Coronary artery (tissue), 2 donors: ENCODE measurements at regions not wholly inside any gene's neighbourhood (a gene's known extent, or its start where the extent isn't known, plus 50 kb on each side); places are given as distances from the start of the nearest gene placed in this dataset.

Experiments used
- DNase-seq: peaks from one replicate; pipeline ENCODE4 v3.0.0-alpha.2; 2017; ENCODE audit warnings: low spot score
- H3K27ac ChIP-seq, 2 donors: fragments of 200-600 bp; sonication (generic); one replicate each; pipeline ENCODE4 v1.5.1; 2016 to 2019
- H3K4me3 ChIP-seq: fragments of 200-600 bp; sonication (generic); 2 replicates; pipeline ENCODE4 v1.5.1; 2016; ENCODE audit warnings: mild to moderate bottlenecking, moderate library complexity
- TF ChIP-seq, protein P1 (sequence below): fragments of 200-600 bp; sonication (generic); IDR thresholded peaks from one replicate; pipeline ENCODE4 v1.5.1; 2019; ENCODE audit warnings: antibody characterized with exemption

DNA sequence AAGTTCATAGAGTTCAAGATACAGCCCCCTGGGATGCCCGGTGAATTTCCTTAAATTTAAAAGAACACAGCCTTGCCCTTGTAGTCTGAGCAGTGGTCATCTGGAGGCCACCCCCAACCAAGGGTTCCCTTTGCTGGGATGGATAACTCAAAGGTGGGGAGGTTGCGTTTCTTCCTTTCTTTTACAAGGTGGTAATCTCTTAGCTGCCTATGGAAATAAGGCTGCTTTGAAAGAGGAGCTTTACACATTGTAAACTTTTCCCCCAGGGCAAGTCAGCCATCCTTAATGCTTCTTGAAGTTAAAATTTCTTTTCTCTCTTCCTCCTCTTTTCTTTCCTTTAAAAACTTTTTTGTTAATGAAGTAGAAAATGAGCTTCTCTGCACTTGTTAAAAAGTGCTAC lies 71.2 kb upstream of the PRDM1 start:
- Histone ChIP-seq H3K27ac (no peak overlapping the region), H3K4me3 (no peak overlapping the region)
- TF ChIP-seq, protein P1, sequence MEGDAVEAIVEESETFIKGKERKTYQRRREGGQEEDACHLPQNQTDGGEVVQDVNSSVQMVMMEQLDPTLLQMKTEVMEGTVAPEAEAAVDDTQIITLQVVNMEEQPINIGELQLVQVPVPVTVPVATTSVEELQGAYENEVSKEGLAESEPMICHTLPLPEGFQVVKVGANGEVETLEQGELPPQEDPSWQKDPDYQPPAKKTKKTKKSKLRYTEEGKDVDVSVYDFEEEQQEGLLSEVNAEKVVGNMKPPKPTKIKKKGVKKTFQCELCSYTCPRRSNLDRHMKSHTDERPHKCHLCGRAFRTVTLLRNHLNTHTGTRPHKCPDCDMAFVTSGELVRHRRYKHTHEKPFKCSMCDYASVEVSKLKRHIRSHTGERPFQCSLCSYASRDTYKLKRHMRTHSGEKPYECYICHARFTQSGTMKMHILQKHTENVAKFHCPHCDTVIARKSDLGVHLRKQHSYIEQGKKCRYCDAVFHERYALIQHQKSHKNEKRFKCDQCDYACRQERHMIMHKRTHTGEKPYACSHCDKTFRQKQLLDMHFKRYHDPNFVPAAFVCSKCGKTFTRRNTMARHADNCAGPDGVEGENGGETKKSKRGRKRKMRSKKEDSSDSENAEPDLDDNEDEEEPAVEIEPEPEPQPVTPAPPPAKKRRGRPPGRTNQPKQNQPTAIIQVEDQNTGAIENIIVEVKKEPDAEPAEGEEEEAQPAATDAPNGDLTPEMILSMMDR: no peak
- no peak for DNase-seq

DNA sequence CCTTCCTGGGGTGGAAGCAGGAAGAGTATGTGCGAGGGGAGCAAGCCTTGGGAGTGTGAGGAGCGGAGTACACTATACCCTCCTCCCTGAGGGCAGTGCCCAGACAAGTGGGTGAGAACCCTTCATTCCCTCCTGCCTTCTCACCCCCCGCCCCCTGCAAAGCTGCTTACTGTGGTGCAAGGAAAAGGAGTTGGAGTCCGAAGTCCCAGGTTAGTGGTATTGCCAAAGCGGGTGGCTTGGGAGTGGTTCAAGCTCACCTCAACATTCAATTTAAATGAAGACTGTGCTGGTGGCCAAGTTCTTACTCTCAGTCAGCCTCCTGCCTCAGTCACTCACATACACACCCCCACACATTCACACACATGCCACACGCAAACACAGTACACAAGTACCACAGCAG lies 74.7 kb upstream of the PRDM1 start:
- H3K27ac ChIP-seq: no peak overlapping the region
- DNase-seq: no peak
- H3K4me3 ChIP-seq: no peak overlapping the region
- TF ChIP-seq, protein P1: no peak

DNA sequence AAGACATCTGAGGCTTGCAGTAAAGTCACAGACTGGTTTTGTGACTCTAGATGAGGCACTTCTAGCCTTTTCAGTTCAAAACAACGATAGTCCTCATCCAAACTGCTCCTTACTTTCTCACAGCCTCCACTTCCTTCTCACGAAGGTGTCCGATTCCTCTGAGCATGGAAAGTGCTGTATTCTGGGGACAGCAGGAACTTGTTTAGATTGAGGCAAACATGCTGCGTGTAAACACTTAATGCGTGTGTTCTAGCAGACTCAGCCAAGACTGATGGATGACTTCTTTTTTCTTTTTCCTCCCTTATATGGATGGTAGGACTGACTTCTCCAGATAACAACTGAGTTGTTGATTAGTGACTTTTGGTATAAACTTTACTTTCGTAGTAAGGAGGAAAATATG lies 80.2 kb upstream of the PRDM1 start:
- DNase-seq: no peak
- Histone ChIP-seq H3K27ac (no peak overlapping the region), H3K4me3 (no peak overlapping the region)
- TF ChIP-seq, protein P1: no peak

DNA sequence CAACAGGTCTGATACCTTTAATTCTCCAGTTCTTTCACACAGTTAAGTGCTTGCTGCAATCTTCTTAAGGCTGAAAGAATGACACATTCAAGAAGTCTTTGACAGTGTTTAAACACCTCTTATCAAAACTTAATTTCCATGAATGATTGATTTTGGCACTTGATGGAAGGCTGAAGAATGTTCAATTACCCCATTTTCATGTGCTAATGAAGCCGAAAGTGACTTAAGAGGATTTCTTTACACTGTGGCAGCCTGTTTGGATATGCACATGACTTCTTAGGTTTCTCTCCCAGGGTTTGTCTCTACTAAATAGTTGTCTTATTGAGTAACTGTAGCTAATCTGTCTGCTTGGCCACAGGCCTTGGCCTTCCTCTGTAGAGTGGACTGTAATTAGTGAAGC lies 81.1 kb upstream of the PRDM1 start:
- Histone ChIP-seq H3K4me3 (no peak overlapping the region), H3K27ac (no peak overlapping the region)
- no peak for DNase-seq
- TF ChIP-seq, protein P1: no peak

DNA sequence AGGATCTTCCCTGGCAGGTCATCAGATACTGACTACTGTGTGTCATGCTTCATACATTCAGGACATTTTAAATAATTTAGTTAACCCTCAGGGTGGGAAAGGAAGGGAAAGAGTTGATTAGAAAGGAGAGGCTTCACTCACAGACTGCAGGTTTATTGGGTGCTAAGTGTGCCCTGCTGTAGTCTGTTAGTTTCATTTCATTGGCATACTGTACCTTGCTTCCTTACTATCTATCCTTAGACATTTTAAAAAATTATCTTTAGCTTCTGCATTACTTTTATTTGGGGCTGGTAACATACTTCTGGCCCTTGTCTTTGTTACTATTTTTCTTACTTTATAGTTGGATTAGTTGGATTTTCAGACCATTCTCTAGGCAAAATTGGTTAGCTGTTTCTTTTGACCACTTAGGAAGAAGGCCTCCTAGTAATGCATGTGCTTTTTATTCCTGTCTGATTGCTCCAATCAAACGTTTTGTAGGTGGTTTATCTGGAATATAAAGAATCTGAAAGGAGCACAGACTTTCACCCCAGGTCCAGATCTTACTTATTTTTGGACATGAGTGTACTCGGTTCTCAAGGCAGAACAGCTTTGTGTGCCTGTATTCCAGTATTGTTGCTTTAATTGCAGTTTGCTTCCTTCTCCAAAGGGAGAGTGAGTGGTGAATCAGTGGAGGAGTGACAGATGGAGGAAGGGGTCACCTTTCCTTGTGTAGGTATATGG lies 82.7 kb upstream of the PRDM1 start:
- TF ChIP-seq, protein P1: no peak
- no peak for DNase-seq
- Histone ChIP-seq H3K4me3 (no peak overlapping the region), H3K27ac (no peak overlapping the region)

DNA sequence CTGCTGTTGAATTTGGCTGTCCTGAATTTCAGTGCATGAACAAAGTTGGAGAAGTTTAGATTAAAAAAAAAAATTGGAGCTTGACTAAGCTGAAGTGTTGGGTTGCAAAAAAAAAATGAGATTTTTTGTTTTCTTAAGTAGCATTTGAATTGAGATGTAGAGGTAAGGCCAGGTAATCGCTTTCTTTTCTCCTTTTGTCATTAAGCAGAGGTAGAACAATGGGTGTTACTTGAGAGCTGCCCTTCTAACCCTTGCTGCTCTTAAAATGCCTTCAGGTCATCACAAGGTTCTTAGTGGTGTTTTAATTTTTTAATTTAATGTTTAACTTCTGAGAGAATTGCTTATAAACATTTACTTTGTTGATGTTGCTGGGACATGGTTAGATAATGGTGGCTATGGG lies 84.1 kb upstream of the PRDM1 start:
- Histone ChIP-seq H3K27ac (no peak overlapping the region), H3K4me3 (no peak overlapping the region)
- DNase-seq: no peak
- TF ChIP-seq, protein P1: no peak

DNA sequence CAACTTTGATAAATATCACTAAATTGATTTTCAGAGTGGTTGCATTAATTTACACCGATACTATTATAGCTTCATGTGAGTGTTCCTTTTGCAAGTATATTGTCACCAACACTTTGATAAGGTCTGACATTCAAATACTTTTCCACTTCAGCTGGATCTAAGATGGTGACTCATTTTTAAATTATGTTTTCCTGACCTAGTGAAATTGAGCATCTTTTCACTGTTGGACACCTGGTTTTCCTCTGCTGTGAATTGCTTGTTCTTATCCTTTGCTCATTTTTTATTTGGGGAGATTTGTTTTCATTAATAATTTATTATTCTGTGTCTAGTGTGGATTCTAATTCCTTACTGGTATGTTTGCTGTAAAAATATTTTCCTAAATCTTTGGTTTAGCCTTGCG lies 85.2 kb upstream of the PRDM1 start:
- no peak overlapping the region for H3K4me3 ChIP-seq
- H3K27ac ChIP-seq: no peak overlapping the region
- TF ChIP-seq, protein P1: no peak
- no peak for DNase-seq
